Psoas muscle (tissue), 7 donors: ENCODE measurements at regions not wholly inside any gene's neighbourhood (a gene's known extent, or its start where the extent isn't known, plus 50 kb on each side); places are given as distances from the start of the nearest gene placed in this dataset.

ENCODE experiments used
- ATAC-seq, 4 donors: fragments of 200-7000 bp; cut with Tn5 transposase; one replicate each; pipeline ENCODE4 v1.9.1; 2020; ENCODE audit warnings: moderate library complexity in 3 of 4, mild to moderate bottlenecking in 2 of 4
- DNase-seq, 2 donors: peaks; one replicate each; pipeline ENCODE4 v3.0.0-alpha.2; 2020
- H3K27ac ChIP-seq: fragments of 200-600 bp; one replicate; pipeline ENCODE4 v1.8.0; 2022
- H3K27me3 ChIP-seq, 3 donors: fragments of 200-600 bp in 1 of 3; one replicate each; pipeline versions ENCODE4 v1.6.1 to v1.8.0; 2013 to 2022; ENCODE audit warnings: low read length in 2 of 3, mild to moderate bottlenecking in 2 of 3, moderate library complexity in 1 of 3; ENCODE audit not compliant: insufficient read depth in 3 of 3
- H3K36me3 ChIP-seq, 2 donors: fragments of 200-600 bp in 1 of 2; one replicate each; pipeline versions ENCODE4 v1.6.1 to v1.8.0; 2013 to 2022; ENCODE audit warnings: low read depth in 1 of 2, mild to moderate bottlenecking in 1 of 2, moderate library complexity in 1 of 2; ENCODE audit not compliant: insufficient read depth in 1 of 2
- H3K4me1 ChIP-seq: fragments of 200-600 bp; one replicate; pipeline ENCODE4 v1.8.0; 2022
- H3K4me3 ChIP-seq: fragments of 200-600 bp; one replicate; pipeline ENCODE4 v1.8.0; 2022; ENCODE audit warnings: mild to moderate bottlenecking
- H3K9me3 ChIP-seq: fragments of 200-600 bp; one replicate; pipeline ENCODE4 v1.8.0; 2022
- CTCF ChIP-seq: fragments of 200-600 bp; IDR thresholded peaks from one replicate; pipeline ENCODE4 v1.8.0; 2022; ENCODE audit warnings: antibody characterized with exemption
- WGBS, 3 donors: extraction: QIAGEN DNeasy Blood & Tissue Kit; methylation state at CpG; one replicate each; pipeline versions ENCODE4 v1.1.6 to v1.1.7; 2013; 5-methylcytosine and 5-hydroxymethylcytosine counted together
- intact Hi-C, 2 donors: fragments of 100-400 bp; cut with DNase I; formaldehyde crosslinking; loops; one replicate each; pipeline versions ENCODE4 v1.11.0 to v1.14.2; 2022
- donor health status: healthy with polysubstance abuse.
- donor health status: DM: no; HTN: no; CAD: no; lungs with moderate emphysema.
- donor health status: Bipolar disorder and iron deficiency.
- donor health status: healthy.
- donor health status: DM: yes; HTN: yes; CAD: no.
- donor health status: DM: no; HTN: no; CAD: no.
- donor health status: DM: yes; HTN: yes; CAD: no.

GRCh38 chr15:77865701-77866100 lies 211.8 kb downstream of the TBC1D2B start:
- Histone ChIP-seq H3K27me3 (no peaks in the 10 kb centered on the region), H3K4me1 (no peaks in the 10 kb centered on the region), H3K9me3 (no peaks in the 10 kb centered on the region), H3K4me3 (no peak overlapping the region), H3K27ac (no peak overlapping the region), H3K36me3 (no peaks in the 10 kb centered on the region)
- peak in 1 of 2 donors; percentile 17 for DNase-seq
- intact Hi-C loops = no loop called here
- WGBS, 3 donors = 85 to 90% (median 86%) methylated on average over 7 of the region's 7 CpGs
- ATAC-seq = no peak
- no peak for TF ChIP-seq CTCF

GRCh38 chr15:77865106-77865610 lies 212.4 kb downstream of the TBC1D2B start:
- Histone ChIP-seq H3K4me3 (no peak overlapping the region), H3K4me1 (no peaks in the 10 kb centered on the region), H3K36me3 (no peaks in the 10 kb centered on the region), H3K27me3 (no peaks in the 10 kb centered on the region), H3K9me3 (no peaks in the 10 kb centered on the region), H3K27ac (no peak overlapping the region)
- intact Hi-C loops = no loop called here
- ATAC-seq (no peak), DNase-seq (peak in 1 of 2 donors; percentile 19)
- WGBS, 3 donors = 57 to 76% (median 69%) methylated on average over 7 of the region's 7 CpGs
- no peak for TF ChIP-seq CTCF

GRCh38 chr15:77864211-77865105 lies 213.1 kb downstream of the TBC1D2B start:
- Histone ChIP-seq H3K9me3 (no peaks in the 10 kb centered on the region), H3K27me3 (no peaks in the 10 kb centered on the region), H3K27ac (no peak overlapping the region), H3K36me3 (no peaks in the 10 kb centered on the region), H3K4me1 (no peaks in the 10 kb centered on the region), H3K4me3 (no peak overlapping the region)
- DNase-seq (peak in 1 of 2 donors; percentile 34), ATAC-seq (no peak)
- TF ChIP-seq CTCF = no peak
- 63 to 69% (median 68%) methylated on average over 19 to 21 of the region's 21 CpGs for WGBS, 3 donors
- intact Hi-C loops = no loop called here

- ATAC-seq (no peak), DNase-seq (peak in 1 of 2 donors; percentile 28)
- Histone ChIP-seq H3K27me3 (no peaks in the 10 kb centered on the region), H3K4me1 (no peaks in the 10 kb centered on the region), H3K36me3 (no peaks in the 10 kb centered on the region), H3K27ac (no peak overlapping the region), H3K9me3 (no peaks in the 10 kb centered on the region), H3K4me3 (no peak overlapping the region)
- 75 to 78% (median 77%) methylated on average over 12 of the region's 12 CpGs for WGBS, 3 donors
- TF ChIP-seq CTCF = no peak
- intact Hi-C loops = no loop called here
Measured at GRCh38 chr15:77863491-77864105, 213.9 kb downstream of the TBC1D2B start.
